Occipital lobe (tissue), 1 donor: ENCODE measurements at regions not wholly inside any gene's neighbourhood (a gene's known extent, or its start where the extent isn't known, plus 50 kb on each side); places are given as distances from the start of the nearest gene placed in this dataset.
"Not testable (repeated sequence)": the region's sequence is repeated elsewhere in the genome, so short reads cannot be mapped to it uniquely, and the experiment has no call there.

ENCODE experiments used
- DNase-seq: peaks from one replicate; lab custom pipeline; 2025; lab: John Stamatoyannopoulos, UW

DNA sequence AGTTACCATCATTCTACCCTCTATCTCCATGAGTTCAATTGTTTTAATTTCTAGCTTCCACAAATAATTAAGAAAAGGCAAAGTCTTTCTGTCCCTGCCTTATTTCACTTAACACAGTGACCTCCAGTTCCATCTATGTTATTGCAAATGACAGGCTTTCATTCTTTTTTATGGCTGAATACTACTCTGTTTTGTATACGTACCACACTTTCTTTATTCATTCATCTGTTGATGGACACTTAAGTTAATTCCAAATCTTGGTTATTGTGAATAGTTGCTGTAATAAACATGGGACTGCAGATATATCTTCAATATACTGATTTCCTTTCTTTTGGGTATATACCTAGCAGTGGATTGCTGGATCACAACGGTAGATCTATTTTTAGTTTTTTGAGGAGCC, 314.1 kb downstream of the SV2B start:
- DNase-seq: no peak

DNA sequence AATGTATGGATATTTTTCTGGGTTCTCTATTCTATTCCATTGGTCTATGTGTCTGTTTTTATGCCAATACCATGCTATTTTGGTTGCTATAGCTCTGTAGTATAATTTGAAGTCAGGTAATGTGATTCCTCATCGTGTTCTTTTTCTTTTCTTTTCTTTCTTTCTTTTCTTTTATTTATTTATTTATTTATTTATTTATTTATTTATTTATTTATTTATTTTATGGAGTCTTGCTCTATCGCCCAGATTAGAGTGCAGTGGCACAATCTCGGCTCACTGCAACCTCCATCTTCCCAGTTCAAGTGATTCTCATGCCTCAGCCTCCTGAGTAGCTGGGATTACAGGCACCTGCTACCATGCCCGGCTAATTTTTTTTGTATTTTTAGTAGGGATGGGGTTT, 315.2 kb downstream of the SV2B start:
- not testable (repeated sequence) for DNase-seq

DNA sequence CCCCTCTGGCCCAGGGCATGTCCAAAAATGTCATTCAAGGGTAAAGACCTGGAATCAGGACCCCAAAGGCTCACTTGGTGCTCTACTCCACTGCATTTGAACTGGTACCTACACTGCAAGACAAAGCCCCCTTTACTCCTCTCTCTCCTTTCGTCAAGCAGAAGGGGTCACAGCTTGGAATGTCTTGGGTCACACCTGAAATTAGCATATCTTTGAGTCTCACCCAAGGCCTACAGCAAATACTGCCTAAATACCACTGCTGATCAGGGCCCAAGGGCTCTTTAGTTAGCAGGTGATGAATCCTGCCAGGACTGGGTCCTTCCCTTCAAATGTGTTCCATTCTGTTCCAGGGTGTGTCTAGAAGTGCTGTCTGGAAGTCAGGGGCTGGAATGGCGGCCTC, 320.6 kb downstream of the SV2B start:
- DNase-seq: no peak

DNA sequence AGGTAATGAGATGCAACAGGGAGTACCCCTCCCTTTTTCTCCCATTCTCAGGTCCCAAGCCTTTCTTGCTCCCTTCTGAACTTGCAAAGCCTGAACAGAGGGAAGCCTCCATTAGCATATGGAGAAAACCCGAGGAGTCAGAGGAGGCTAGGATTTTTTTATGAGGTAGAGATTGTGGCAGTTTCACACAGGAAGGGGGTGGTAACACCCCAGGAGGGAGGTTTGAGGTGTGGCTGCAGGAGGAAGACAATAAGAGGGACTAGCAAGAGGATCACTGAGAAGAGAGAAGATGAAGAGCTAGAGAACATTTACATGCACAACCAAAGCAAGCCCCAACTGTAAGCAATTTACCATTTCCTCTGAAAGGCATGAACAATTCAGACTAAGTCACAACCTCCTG, 322.7 kb downstream of the SV2B start:
- DNase-seq: no peak

DNA sequence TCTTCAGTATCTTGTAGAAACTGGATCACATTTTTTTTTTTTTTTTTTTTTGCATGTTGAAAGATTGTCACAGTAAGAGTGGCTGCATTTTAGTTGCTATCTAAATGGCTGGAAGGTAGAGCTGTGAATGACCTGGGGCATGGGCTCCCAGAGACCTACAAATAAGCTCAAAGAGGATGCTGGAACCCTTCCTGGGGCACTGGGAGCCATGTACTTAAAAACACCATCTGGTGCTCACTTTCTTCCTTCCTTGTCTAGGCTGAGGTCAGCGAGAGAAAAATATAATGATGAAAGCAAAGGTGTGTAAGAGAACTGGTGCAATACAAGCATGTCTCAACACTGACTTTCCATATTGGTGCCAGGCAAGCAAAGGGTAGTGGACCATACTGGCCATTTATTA, 323.9 kb downstream of the SV2B start:
- DNase-seq: no peak

DNA sequence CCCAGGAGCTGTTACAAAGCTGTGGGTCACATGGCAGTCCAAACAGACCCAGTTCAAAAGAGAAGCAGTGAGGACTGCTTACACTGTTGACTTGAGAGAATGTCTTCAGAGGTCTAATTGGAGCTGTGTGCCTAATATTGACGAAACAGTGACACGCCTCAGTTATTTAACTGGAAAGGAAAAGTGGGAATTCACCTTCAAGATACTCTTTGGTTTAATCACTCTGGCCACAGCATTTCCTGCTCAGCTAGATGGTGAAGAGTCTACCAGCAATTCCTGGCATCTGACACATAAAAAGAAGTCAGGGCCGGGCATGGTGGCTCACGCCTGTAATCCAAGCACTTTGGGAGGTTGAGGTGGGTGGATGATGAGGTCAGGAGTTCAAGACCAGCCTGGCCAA, 326.4 kb downstream of the SV2B start:
- DNase-seq: no peak

DNA sequence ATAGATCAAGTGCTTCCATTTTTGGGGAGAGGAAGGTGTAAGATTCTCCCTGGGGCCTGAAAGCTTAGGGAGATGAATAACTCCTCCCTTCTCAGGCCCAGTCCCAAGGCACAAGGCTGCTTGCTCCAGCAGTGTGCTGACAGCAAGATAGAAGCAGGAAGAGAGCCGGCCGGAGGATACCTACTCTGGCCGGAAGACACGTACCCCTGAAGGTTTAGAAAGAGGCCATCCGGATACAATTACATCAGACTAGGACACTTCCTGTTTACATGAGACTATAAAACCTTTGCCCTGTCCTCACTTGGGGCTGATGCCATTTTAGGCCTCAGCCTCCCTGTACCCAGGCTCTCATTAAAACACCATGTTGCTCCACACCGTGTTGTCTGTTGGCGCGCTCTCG, 329.9 kb downstream of the SV2B start:
- DNase-seq: no peak

DNA sequence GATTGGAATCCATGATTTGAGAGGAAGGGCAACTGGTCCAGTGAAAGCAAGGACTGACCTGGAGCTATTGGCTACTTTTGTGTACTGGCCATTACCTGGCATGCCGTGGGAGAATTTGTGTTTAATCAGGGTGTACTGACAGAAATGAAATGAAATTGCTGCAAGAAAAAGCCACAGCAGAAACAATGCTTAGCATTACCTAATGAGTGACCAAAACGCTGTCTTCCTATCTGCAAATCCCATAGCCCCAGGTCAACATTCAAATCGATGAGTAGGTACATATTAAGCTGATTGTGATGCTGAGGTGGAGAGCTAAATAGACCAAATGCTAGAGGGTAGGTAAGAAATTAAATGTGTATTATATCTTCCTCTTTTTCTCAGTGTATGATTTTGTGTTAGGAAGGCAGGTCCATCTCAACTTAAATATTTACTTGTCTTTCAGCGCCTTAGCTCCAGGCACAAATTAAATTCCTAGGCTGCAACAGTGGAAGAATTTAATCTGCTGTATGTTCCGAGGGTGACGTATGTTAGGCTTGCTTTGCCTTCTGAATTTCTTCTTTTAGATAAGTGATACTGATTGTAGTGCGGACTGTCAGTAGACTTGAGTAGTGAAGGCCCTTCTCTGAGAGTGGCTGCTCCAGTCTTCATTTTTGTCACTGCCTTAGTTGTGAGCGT, 331.1 kb downstream of the SV2B start:
- no peak for DNase-seq

DNA sequence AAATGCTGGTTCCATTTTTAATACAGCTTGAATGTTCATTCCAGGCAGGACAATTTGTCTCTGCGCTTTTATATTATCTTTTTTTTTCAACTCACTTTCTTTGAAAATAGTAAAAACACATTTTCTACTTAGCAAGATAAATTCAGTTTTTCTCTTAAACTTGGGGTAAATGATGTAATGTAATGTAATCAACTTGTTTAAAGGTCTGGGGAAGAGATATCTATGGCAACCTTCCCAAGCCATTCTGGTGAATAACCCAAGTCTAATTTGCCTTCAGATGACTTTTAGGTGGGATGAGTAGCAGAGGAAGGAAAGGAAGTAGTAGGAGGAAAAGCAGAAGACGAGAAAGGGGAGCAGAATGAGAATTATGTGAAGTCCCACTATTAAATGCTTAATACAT, 335.1 kb downstream of the SV2B start:
- DNase-seq: no peak

DNA sequence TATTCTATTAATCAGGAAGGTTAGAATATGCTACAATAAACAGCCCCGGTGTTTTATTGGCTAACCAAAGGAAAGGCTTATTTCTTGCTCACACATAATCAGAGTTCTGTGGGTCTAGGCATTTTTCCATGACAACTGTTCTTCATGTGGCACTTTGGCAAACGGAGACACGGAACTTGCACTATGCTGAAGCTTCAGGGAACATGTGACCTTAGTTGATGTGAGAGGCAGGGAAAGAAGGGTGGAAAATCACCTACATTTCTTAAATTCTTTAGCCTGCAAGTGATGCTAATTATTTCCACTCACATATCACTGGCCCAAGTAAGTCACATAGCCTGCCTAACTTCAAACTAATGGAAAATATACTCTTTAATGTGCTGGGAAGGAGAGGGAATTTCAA, 344.6 kb downstream of the SV2B start:
- DNase-seq: no peak

DNA sequence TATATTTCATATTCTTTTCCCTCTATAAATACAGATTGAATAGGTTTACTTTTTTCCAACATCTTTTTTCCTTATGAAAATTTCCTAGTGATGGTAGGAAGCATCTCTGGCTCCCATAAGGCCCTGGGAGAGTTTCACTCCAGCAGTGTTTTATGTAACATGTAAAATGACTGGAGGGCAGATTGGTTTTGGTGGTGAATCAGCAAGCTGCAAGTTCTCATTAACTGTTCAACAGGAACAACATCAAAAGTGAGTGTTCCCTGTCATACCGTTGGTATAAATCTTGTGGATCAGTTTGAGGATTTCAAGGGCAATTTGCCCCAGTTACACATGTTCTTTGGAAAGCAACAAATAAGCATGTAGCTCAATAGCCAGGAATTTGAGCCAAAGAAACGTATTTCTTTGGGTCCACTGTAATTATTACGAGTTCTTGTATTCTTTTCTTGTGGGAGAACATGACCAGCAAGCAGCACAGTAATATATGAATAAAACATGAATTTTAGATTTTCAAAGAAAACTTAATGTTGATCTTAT, 345.7 kb downstream of the SV2B start:
- DNase-seq: no peak

DNA sequence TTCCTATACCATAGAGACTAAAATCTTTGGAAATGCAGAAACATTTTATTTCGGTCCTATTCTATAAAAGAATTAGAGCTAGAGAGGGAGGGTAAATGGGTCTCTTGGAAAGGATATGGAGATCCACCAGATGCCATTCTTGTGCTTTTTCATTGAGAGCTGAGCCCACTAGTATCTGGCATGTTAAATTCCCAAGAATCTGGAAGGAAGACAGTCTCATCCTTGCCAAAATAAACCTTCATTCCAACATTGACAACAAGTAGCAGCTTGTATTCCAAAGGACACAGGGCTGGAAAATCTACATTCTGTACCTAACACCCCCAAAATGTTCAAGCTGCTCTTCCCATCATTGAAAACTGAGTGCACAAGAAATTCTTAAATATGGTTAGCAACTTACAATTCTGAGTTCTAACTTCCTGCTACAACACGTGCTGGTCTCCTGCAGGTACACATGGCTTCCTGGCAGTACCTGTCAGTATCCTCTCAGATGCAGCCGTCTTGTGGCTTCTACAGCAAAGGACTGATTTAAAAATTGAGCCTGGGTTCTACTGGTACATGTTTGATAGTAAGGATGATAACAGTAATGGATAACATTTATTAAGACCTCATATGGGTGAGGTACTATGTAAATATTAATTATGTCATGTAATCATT, 348.1 kb downstream of the SV2B start:
- DNase-seq: no peak

DNA sequence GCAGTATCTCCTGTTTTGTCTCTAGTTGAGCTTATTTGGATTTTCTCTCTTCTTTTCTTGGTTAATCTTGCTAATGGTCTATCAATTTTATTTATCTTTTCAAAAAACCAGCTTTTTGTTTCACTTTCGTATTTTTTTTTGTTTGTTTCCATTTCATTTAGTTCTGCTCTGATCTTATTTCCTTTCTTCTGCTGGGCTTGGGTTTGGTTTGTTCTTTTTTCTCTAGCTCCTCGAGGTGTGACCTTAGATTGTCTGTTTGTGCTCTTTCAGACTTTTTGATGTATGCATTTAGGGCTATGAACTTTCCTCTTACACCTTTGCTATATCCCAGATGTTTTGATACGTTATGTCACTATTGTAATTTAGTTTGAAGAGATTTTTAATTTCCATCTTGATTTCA, 353.3 kb downstream of the SV2B start:
- not testable (repeated sequence) for DNase-seq

DNA sequence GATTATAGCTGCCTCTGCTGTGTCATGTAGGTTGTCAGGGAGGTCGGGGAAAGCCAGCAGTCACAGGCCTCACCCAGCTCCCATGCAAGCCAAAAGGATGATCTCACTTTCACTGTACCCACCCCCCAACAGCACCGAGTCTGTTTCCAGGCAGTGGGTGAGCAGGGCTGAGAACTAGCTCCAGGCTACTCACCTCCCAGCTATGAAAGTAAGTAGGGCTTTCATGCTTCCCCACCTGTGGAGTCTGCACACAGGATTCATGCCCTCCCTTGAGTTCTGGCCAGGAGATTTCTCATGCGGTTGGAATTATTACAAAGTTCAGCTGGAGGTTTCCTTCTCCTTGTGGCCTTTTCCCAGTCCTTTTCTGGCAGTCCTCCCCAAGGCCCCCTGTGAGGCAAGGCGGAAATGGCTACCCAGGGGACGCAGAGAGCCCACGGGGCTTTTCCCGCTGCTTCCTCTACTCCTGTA, 356.2 kb downstream of the SV2B start:
- no peak for DNase-seq

DNA sequence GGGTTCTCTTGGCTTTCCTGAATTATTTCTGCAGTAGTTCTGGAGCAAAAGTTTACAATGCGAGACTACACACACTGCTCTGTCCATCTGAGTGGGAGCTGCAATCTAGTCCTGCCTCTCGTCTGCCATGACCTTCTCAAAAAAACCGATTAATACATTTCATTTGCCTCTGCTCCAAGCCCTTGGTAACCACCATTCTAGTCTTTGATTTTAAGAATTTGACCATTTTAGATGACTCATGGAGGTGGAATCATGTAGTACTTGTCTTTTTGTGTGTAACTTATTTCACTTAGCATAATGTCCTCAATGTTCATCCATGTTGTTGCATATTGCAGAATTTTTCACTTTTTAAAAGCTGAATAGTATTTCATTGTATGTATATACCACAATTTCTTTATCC, 356.9 kb downstream of the SV2B start:
- DNase-seq: no peak

DNA sequence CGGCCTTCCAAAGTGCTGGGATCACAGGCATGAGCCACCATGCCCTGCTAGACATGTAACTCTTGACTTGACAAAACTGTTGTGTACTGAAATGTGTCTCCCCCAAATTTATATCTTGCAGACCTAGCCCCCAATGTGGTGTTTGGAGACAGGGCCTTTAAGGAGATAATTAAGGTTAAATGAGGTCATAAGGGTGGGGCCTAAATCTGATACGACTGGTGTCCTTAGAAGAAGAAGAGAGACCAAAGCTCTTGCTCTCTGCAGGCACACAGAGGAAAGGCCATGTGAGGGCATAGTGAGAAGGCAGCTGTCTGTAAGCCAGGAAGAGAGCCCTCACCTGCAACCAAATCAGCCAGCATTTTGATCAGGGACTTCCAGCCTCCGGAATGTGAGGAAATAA, 361.3 kb downstream of the SV2B start:
- no peak for DNase-seq

DNA sequence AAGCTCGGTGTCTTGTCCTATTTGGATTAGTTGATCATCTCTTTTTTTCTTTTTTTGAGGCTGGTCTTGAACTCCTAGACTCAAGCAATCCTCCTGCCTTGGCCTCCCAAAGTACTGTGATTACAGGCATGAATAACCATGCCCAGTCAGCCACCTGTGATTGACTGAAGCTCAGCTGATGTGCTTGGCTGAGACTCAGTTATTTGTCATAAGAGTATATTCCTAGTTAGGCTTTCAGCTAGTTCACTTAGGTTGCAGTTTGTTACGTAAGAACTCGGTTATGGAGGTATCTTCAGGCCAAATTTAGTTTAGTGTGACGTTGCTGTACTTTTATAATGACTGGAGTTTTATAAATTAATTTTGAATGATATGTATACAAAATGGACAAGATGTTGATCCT, 365.0 kb downstream of the SV2B start:
- no peak for DNase-seq

DNA sequence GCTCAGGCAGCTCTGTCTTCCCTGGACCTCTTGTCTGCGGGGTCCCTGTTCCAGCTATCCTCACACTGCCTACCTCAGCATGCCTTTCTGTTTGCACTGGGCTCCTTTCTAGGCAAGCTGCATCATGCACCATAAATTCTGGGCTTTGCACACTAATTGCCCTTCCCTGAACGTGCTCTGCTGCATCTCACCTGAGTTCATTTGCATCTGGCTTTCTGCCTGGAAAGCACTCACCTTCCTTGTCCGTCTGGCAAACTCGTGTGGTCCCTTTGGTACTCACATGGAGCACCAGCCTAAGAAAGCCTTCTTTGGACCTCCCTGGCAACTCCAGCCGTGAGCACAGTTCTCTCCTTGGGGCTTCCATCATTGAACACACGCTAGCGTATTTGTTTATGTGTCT, 365.6 kb downstream of the SV2B start:
- no peak for DNase-seq

DNA sequence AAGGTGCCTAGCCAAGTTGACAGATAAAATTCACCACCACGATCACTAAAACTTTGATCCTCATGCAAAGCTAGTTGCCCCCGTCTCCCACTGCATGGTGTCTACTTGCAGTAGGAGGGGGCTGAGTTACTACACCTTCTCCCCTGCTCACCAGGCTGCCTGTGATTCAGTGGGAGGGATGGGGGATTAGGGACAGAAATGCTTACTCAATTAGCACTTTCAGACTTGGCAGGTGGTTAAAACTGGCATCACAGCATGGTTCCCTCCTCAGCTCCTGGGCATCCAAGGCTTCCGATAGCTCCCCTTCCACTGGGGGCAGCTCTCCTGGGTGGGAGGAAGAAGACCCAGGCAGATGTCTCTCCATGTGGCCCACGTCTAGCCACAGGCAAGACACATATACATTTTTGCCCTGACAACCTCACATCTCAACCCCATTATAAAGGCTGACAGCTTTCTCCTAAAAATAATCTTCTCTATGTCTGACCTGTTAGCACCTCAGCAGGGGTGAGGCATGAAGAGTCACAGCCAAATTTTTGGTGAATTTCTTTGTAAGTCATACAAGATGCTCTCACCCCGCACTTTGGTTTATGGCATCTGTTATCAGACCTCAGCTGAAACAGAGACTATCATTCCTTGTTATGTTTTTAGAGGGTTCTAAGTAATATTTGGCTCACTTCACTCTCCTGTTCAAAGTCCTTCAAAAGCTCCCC, 369.0 kb downstream of the SV2B start:
- no peak for DNase-seq

DNA sequence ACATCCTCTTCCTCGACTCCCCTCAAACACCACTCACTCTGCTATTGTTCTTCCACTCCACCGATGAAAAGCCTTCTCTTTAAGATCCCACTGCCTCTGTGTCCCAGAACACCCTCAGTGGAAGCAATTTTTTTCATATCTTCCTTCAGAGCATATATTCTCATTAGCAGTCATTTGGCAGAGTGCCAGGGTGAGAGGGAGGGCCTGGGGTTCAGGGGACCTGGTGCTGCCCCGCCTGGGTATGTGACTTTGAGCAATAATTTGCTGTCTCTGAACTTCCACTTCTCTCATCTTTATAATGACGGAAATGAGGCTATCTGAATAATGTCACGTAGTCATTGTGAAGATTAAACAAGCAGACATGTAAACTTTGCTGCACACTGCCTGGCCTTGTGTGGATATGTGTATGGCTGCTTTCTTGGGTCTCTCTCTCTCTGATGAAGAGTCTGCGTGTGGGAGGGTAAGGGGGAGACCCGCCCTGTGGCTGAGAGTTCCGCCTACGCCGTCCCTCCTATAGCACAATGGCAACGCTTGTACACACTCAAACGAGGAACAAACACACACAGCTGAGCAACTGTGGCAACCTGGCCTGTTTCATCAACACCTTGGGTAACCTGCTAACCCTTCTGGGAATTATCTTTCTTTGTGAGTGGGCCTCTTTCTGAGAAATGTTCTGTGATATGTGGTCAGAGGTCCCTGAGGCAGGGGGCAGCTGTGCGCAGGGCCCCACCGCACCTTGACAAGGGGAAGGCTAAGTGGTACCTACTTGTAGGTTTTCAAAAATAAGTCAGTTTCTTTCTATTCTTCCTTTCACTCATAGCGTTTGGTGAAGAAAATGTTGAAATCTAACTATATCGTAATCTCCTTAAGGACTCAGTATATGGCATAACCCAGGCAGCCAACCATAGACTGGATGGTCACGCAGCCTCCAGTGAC, 369.8 kb downstream of the SV2B start:
- no peak for DNase-seq

DNA sequence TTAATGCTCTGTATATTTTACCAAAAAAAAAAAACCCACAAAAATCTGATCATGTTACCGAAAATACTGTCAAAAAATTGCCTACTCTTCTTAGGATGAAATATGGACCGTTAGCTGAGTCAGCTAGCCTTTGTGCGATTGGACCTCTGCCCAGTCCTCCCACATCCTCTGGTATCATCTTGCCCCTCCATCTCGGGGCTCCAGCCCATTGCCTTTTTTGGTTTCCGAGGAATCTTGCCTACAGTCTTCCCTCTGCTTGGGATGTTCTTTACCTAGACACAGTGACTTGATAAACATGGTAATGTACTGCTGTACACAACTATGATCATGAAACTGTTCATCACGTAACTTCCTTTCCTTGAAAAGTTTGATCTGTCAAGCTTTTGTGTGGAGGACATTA, 371.4 kb downstream of the SV2B start:
- DNase-seq: no peak
